Cardiac muscle cell (in vitro differentiated cells and primary cell): ENCODE measurements at regions not wholly inside any gene's neighbourhood (a gene's known extent, or its start where the extent isn't known, plus 50 kb on each side); places are given as distances from the start of the nearest gene placed in this dataset.
A peak's percentile ranks its signal among the peaks of the same experiment; 100 is the strongest.

Source experiments
- DNase-seq, 2 donors: peaks; one replicate each; pipeline versions ENCODE4 v3.0.0 to v3.0.0-alpha.2; 2010 to 2017; ENCODE audit warnings: low read depth in 1 of 2, low spot score in 1 of 2
- H3K27ac ChIP-seq: fragments of 200-600 bp; sonication (generic); 2 replicates; pipeline ENCODE4 v1.5.1; 2016
- H3K27me3 ChIP-seq: fragments of 200-600 bp; sonication (generic); 2 replicates; pipeline ENCODE4 v1.6.0; 2016; ENCODE audit warnings: control low read depth
- H3K36me3 ChIP-seq: fragments of 200-600 bp; sonication (generic); 2 replicates; pipeline ENCODE4 v1.5.1; 2016; ENCODE audit warnings: control low read depth
- H3K4me1 ChIP-seq: fragments of 200-600 bp; sonication (generic); 2 replicates; pipeline ENCODE4 v1.8.1; 2017; ENCODE audit warnings: low read depth, mild to moderate bottlenecking, mixed run types
- H3K4me3 ChIP-seq: fragments of 200-600 bp; sonication (generic); 2 replicates; pipeline ENCODE4 v1.5.1; 2016; ENCODE audit warnings: mild to moderate bottlenecking
- H3K9me3 ChIP-seq: fragments of 200-600 bp; sonication (generic); 2 replicates; pipeline ENCODE4 v1.5.1; 2017; ENCODE audit warnings: low read depth, mild to moderate bottlenecking, control low read depth
- CTCF ChIP-seq: IDR thresholded peaks from 2 replicates; pipeline ENCODE4 v1.5.1; 2012; ENCODE audit warnings: low read depth, mild to moderate bottlenecking, low read length

- TF ChIP-seq CTCF = no peak
- H3K27ac ChIP-seq = no peak overlapping the region
- peak in 1 of 2 donors; percentile 25 for DNase-seq
- H3K4me3 ChIP-seq = no peak overlapping the region
- no peaks in the 10 kb centered on the region for H3K36me3 ChIP-seq
- H3K27me3 ChIP-seq = no peaks in the 10 kb centered on the region
- H3K9me3 ChIP-seq = no peaks in the 10 kb centered on the region
- H3K4me1 ChIP-seq = no peaks in the 10 kb centered on the region
Measured at GRCh38 chr2:67879586-67880290, 183.1 kb downstream of the C1D start.

GRCh38 chr2:67880291-67880761, 182.5 kb downstream of the C1D start:
- H3K4me1 ChIP-seq = no peaks in the 10 kb centered on the region
- no peak overlapping the region for H3K27ac ChIP-seq

GRCh38 chr2:67881816-67882215, 181.0 kb downstream of the C1D start:
- H3K4me3 ChIP-seq = no peak overlapping the region
- H3K9me3 ChIP-seq = no peaks in the 10 kb centered on the region
- no peak overlapping the region for H3K27ac ChIP-seq
- DNase-seq = no peak
- no peaks in the 10 kb centered on the region for H3K4me1 ChIP-seq
- no peaks in the 10 kb centered on the region for H3K27me3 ChIP-seq
- no peak for TF ChIP-seq CTCF
- H3K36me3 ChIP-seq = no peaks in the 10 kb centered on the region

More at GRCh38 chr2:67880291-67880761, 182.5 kb downstream of the C1D start:
- no peak for TF ChIP-seq CTCF
- H3K36me3 ChIP-seq = no peaks in the 10 kb centered on the region
- H3K27me3 ChIP-seq = no peaks in the 10 kb centered on the region
- no peaks in the 10 kb centered on the region for H3K9me3 ChIP-seq
- peak in 1 of 2 donors; percentile 9 for DNase-seq
- no peak overlapping the region for H3K4me3 ChIP-seq

GRCh38 chr2:67883316-67884087, 179.3 kb downstream of the C1D start:
- no peaks in the 10 kb centered on the region for H3K4me1 ChIP-seq
- no peaks in the 10 kb centered on the region for H3K36me3 ChIP-seq
- no peaks in the 10 kb centered on the region for H3K9me3 ChIP-seq
- DNase-seq = no peak
- no peaks in the 10 kb centered on the region for H3K27me3 ChIP-seq
- no peak overlapping the region for H3K27ac ChIP-seq
- H3K4me3 ChIP-seq = no peak overlapping the region
- no peak for TF ChIP-seq CTCF

- H3K4me1 ChIP-seq = no peaks in the 10 kb centered on the region
- no peak overlapping the region for H3K27ac ChIP-seq
- H3K4me3 ChIP-seq = no peak overlapping the region
- TF ChIP-seq CTCF = no peak
- DNase-seq = no peak
- no peaks in the 10 kb centered on the region for H3K36me3 ChIP-seq
- no peaks in the 10 kb centered on the region for H3K9me3 ChIP-seq
- no peaks in the 10 kb centered on the region for H3K27me3 ChIP-seq
Measured at GRCh38 chr2:67888351-67889005, 174.3 kb downstream of the C1D start.
